K562 (cell line): ENCODE measurements at regions not wholly inside any gene's neighbourhood (a gene's known extent, or its start where the extent isn't known, plus 50 kb on each side); places are given as distances from the start of the nearest gene placed in this dataset.

Experiments
- ATAC-seq: fragments of 200-7000 bp; cut with Tn5 transposase; 3 replicates; pipeline ENCODE4 v1.9.1; 2020; ENCODE audit warnings: moderate library complexity
- BruUV-seq: library from RNA; stranded (reverse); fragments of 400-500 nt; replicated peaks from 2 replicates; lab custom pipeline; 2021; lab: Mats Ljungman, UMichigan
- CTCF ChIA-PET: fragments of 300-600 bp; formaldehyde crosslinking; extraction: SDS; loops from one replicate; lab custom pipeline; 2021; ENCODE audit warnings: low intra/inter-chr PET ratio; lab: Yijun Ruan, JAX
- POLR2A ChIA-PET: fragments of 300-600, 350-650 bp; sonication (Branson Sonifier 250); formaldehyde crosslinking; extraction: SDS; loops from one replicate; lab custom pipeline; 2021; ENCODE audit warnings: antibody characterized with exemption, inconsistent platforms; lab: Yijun Ruan, JAX
- DNase-seq, 4 experiments: peaks; one replicate each; pipeline versions ENCODE4 v3.0.0 to v3.0.0-alpha.2; 2011 to 2018; ENCODE audit warnings: low spot score in 3 of 4, mixed read lengths in 3 of 4; ENCODE audit errors: extremely low read depth in 1 of 4
- FAIRE-seq: peaks from 2 replicates; lab custom pipeline; 2011; peaks lifted over from hg19 to GRCh38; lab: Jason Lieb, UNC
- H2AFZ ChIP-seq: 2 replicates; pipeline ENCODE4 v1.6.0; 2011; ENCODE audit warnings: low read depth, low read length, control low read depth, inconsistent platforms
- H3K27ac ChIP-seq: fragments of 200-600 bp; 3 replicates; pipeline ENCODE4 v1.8.0; 2011; ENCODE audit warnings: low read depth, mild to moderate bottlenecking, control low read depth, inconsistent platforms, low read length, moderate library complexity, mixed read lengths; ENCODE audit errors: extremely low read depth
- H3K27me3 ChIP-seq, 2 experiments: fragments of 300-600 bp in 1 of 2; 2 replicates in 1 of 2; 3 replicates in 1 of 2; pipeline versions ENCODE4 v1.6.0 to v1.8.0; 2011; ENCODE audit warnings: inconsistent platforms in 2 of 2, low read length in 2 of 2, mild to moderate bottlenecking in 1 of 2, mixed read lengths in 1 of 2, moderate library complexity in 1 of 2; ENCODE audit not compliant: control insufficient read depth in 2 of 2, insufficient read depth in 2 of 2
- H3K36me3 ChIP-seq: fragments of 300-600 bp; 3 replicates; pipeline ENCODE4 v1.8.0; 2011; ENCODE audit warnings: mild to moderate bottlenecking, low read length, inconsistent platforms; ENCODE audit not compliant: control insufficient read depth, insufficient read depth
- H3K4me1 ChIP-seq, 2 experiments: fragments of 200-600 bp in 1 of 2; replicated peaks in 1 of 2; 2 replicates in 1 of 2; 3 replicates in 1 of 2; pipeline versions ENCODE4 v1.5.1 to v1.8.0; 2011; ENCODE audit warnings: inconsistent platforms in 2 of 2, low read length in 2 of 2, mild to moderate bottlenecking in 1 of 2, mixed read lengths in 1 of 2, moderate library complexity in 1 of 2; ENCODE audit not compliant: control insufficient read depth in 2 of 2, insufficient read depth in 2 of 2
- H3K4me2 ChIP-seq: 2 replicates; pipeline ENCODE4 v1.6.1; 2011; ENCODE audit warnings: low read length, control low read depth, inconsistent platforms, mixed read lengths; ENCODE audit not compliant: insufficient read depth
- H3K4me3 ChIP-seq: fragments of 200-600 bp; sonication (generic), shearing (Covaris generic); 2 replicates; pipeline ENCODE4 v1.5.1; 2016; ENCODE audit warnings: control low read depth, inconsistent platforms
- H3K79me2 ChIP-seq: fragments of 200-600 bp; 3 replicates; pipeline ENCODE4 v1.8.0; 2011; ENCODE audit warnings: low read length, inconsistent platforms; ENCODE audit not compliant: control insufficient read depth, insufficient read depth
- H3K9ac ChIP-seq, 2 experiments: 2 replicates each; pipeline versions ENCODE4 v1.6.0 to v1.6.1; 2011; ENCODE audit warnings: low read depth in 2 of 2, low read length in 2 of 2, control low read depth in 1 of 2, inconsistent platforms in 1 of 2, mild to moderate bottlenecking in 1 of 2, mixed read lengths in 1 of 2; ENCODE audit not compliant: insufficient read depth in 1 of 2
- H3K9me1 ChIP-seq: one replicate; pipeline ENCODE4 v1.6.0; 2011; ENCODE audit warnings: inconsistent platforms, mild to moderate bottlenecking, low read length, moderate library complexity; ENCODE audit not compliant: control insufficient read depth, insufficient read depth
- H3K9me3 ChIP-seq: replicated peaks from 2 replicates; pipeline ENCODE4 v1.5.1; 2011; ENCODE audit warnings: low read depth, low read length, inconsistent platforms; ENCODE audit not compliant: control insufficient read depth, insufficient read depth
- H4K20me1 ChIP-seq: replicated peaks from 2 replicates; pipeline ENCODE4 v1.6.1; 2011; ENCODE audit warnings: low read length, inconsistent platforms, mixed read lengths; ENCODE audit not compliant: control insufficient read depth, insufficient read depth
- ATF3 ChIP-seq, 2 experiments: fragments of 450-650 bp in 1 of 2; sonication (generic) in 1 of 2; formaldehyde crosslinking in 1 of 2; IDR thresholded peaks in 1 of 2; conservative IDR thresholded peaks in 1 of 2; 2 replicates each; pipeline versions ENCODE4 v1.6.1 to v1.8.1; 2016 to 2023; ENCODE audit warnings: mild to moderate bottlenecking in 2 of 2, moderate library complexity in 2 of 2, inconsistent platforms in 1 of 2, missing genetic modification reagents in 1 of 2
- CBFB ChIP-seq: sonication (generic); formaldehyde crosslinking; IDR thresholded peaks from 2 replicates; pipeline ENCODE4 v1.4.0; 2020; ENCODE audit warnings: mild to moderate bottlenecking, missing genetic modification reagents
- DNMT1 ChIP-seq: fragments of 450-650 bp; IDR thresholded peaks from 2 replicates; pipeline ENCODE4 v1.6.1; 2016; ENCODE audit warnings: antibody characterized with exemption, mild to moderate bottlenecking
- NR1H2 ChIP-seq: sonication (generic); formaldehyde crosslinking; IDR thresholded peaks from 2 replicates; pipeline ENCODE4 v1.4.0; 2020; ENCODE audit warnings: mild to moderate bottlenecking, missing genetic modification reagents
- POLR2AphosphoS2 ChIP-seq: IDR thresholded peaks from 2 replicates; pipeline ENCODE4 v1.6.1; 2012; ENCODE audit warnings: low read length, improper control_type of control experiment
- RNF219 ChIP-seq: fragments of 250-450 bp; sonication (Bioruptor Pico); IDR thresholded peaks from 2 replicates; pipeline ENCODE4 v1.5.0; 2022; ENCODE audit warnings: mild to moderate bottlenecking
- ZNF511 ChIP-seq: sonication (generic); formaldehyde crosslinking; IDR thresholded peaks from 2 replicates; pipeline ENCODE4 v1.8.0; 2022; ENCODE audit warnings: mild to moderate bottlenecking, missing genetic modification reagents
- ZNF655 ChIP-seq: fragments of 250-450 bp; sonication (Bioruptor Pico); IDR thresholded peaks from 2 replicates; pipeline ENCODE4 v1.5.0; 2021
- WGBS: fragments of 100-300 bp; shearing (Covaris generic); methylation state at CpG from one replicate; pipeline ENCODE4 v1.1.6; 2016; ENCODE audit warnings: low coverage, mixed read lengths; ENCODE audit not compliant: insufficient coverage; ENCODE audit errors: missing lambda C conversion rate; 5-methylcytosine and 5-hydroxymethylcytosine counted together
- in situ Hi-C: fragments of 300-500 bp; cut with MboI; formaldehyde crosslinking; loops from 4 replicates; pipeline ENCODE4 v1.15.0; 2018; ENCODE audit warnings: inconsistent platforms, mixed read lengths
- intact Hi-C: fragments of 100-400 bp; cut with micrococcal nuclease; formaldehyde crosslinking; loops from 2 replicates; pipeline ENCODE4 v1.14.2; 2022

- Histone ChIP-seq H4K20me1 (no peaks in the 10 kb centered on the region), H3K4me1 (no peaks in the 10 kb centered on the region), H3K9ac (no peak overlapping the region), H3K27ac (no peak overlapping the region)
- POLR2A ChIA-PET: interaction anchor here (2.6 kb wide), 1 partner anchor 11 kb away, joined by 16 read pairs; no protein-coding TSS in a partner anchor
- ATAC-seq: no peak
- in situ Hi-C loops: no loop called here
- TF ChIP-seq DNMT1: no peak
- no peak for TF ChIP-seq ATF3 (IDR thresholded peaks at IDR 0.05)
- TF ChIP-seq ATF3 (CRISPR knock-in tag; conservative IDR thresholded peaks at IDR 0.05): no peak
- no peak for TF ChIP-seq ZNF511 (CRISPR knock-in tag)
- no peak for TF ChIP-seq POLR2AphosphoS2
- TF ChIP-seq NR1H2 (CRISPR knock-in tag): no peak
- no peak for TF ChIP-seq ZNF655 (CRISPR knock-in tag)
- no peak for TF ChIP-seq RNF219 (CRISPR knock-in tag)
- no peak for TF ChIP-seq CBFB
- TF ChIP-seq, all 486 proteins: peak for 0
- H3K27me3 ChIP-seq: no peaks in the 10 kb centered on the region
- H3K4me3 ChIP-seq: no peak overlapping the region
- 92% methylated on average over 2 of the region's 2 CpGs for WGBS
- H3K9me1 ChIP-seq: no peaks in the 10 kb centered on the region
- FAIRE-seq (no peak), DNase-seq (no peak)
- no peak overlapping the region for H2AFZ ChIP-seq
- peaks cover 93% of the 10 kb centered on the region for H3K36me3 ChIP-seq
- CTCF ChIA-PET: no interaction called here
- no TSS peak for BruUV-seq
- no peak overlapping the region for H3K4me2 ChIP-seq
- intact Hi-C loops: no loop called here
- H3K79me2 ChIP-seq: no peaks in the 10 kb centered on the region
- no peaks in the 10 kb centered on the region for H3K9me3 ChIP-seq
Observed at GRCh38 chr7:67313213-67313612, 316.6 kb downstream of the TYW1 start.
